ENCODE measurements at regions not wholly inside any gene's neighbourhood (a gene's known extent, or its start where the extent isn't known, plus 50 kb on each side); places are given as distances from the start of the nearest gene placed in this dataset.

DNA sequence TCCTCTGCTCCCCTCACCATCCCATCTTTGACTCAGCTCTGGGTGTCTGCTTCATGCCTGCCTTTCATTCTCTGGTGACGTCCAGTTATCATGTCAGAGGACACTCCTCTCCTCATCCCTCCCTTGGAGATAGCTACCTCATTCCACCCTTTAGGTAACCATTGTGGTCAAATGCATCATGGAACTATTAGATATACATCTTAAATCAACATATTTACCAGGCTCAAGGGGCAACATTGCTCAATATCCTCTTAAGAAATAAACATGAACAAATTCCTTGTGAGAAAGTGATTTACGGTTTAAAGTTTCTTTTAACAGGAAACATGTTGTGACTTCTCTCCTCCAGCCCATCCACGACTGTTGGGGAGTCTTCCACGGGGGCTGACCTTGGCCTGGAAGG lies 511.6 kb upstream of the IGFBP3 start:
- TF ChIP-seq, protein P1, sequence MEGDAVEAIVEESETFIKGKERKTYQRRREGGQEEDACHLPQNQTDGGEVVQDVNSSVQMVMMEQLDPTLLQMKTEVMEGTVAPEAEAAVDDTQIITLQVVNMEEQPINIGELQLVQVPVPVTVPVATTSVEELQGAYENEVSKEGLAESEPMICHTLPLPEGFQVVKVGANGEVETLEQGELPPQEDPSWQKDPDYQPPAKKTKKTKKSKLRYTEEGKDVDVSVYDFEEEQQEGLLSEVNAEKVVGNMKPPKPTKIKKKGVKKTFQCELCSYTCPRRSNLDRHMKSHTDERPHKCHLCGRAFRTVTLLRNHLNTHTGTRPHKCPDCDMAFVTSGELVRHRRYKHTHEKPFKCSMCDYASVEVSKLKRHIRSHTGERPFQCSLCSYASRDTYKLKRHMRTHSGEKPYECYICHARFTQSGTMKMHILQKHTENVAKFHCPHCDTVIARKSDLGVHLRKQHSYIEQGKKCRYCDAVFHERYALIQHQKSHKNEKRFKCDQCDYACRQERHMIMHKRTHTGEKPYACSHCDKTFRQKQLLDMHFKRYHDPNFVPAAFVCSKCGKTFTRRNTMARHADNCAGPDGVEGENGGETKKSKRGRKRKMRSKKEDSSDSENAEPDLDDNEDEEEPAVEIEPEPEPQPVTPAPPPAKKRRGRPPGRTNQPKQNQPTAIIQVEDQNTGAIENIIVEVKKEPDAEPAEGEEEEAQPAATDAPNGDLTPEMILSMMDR (IDR thresholded peaks at IDR 0.05 in 2 of 3, conservative IDR thresholded peaks at IDR 0.05 in 1 of 3; ENCODE audit: control insufficient read depth in 2 of 3, extremely low read depth in 1 of 3, insufficient read depth in 1 of 3, low read depth in 3 of 3, low read length in 3 of 3), result no peak
- TF ChIP-seq, protein P2, sequence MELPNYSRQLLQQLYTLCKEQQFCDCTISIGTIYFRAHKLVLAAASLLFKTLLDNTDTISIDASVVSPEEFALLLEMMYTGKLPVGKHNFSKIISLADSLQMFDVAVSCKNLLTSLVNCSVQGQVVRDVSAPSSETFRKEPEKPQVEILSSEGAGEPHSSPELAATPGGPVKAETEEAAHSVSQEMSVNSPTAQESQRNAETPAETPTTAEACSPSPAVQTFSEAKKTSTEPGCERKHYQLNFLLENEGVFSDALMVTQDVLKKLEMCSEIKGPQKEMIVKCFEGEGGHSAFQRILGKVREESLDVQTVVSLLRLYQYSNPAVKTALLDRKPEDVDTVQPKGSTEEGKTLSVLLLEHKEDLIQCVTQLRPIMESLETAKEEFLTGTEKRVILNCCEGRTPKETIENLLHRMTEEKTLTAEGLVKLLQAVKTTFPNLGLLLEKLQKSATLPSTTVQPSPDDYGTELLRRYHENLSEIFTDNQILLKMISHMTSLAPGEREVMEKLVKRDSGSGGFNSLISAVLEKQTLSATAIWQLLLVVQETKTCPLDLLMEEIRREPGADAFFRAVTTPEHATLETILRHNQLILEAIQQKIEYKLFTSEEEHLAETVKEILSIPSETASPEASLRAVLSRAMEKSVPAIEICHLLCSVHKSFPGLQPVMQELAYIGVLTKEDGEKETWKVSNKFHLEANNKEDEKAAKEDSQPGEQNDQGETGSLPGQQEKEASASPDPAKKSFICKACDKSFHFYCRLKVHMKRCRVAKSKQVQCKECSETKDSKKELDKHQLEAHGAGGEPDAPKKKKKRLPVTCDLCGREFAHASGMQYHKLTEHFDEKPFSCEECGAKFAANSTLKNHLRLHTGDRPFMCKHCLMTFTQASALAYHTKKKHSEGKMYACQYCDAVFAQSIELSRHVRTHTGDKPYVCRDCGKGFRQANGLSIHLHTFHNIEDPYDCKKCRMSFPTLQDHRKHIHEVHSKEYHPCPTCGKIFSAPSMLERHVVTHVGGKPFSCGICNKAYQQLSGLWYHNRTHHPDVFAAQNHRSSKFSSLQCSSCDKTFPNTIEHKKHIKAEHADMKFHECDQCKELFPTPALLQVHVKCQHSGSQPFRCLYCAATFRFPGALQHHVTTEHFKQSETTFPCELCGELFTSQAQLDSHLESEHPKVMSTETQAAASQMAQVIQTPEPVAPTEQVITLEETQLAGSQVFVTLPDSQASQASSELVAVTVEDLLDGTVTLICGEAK (IDR thresholded peaks at IDR 0.05; ENCODE audit: borderline replicate concordance), result no peak
- TF ChIP-seq FOXM1 (IDR thresholded peaks at IDR 0.05; ENCODE audit: low read depth, low read length) (no peak), SIN3A (IDR thresholded peaks at IDR 0.05; ENCODE audit: low read depth, low read length) (no peak), GABPA (IDR thresholded peaks at IDR 0.05; ENCODE audit: low read depth) (no peak), ZNF207 (IDR thresholded peaks at IDR 0.05; ENCODE audit: borderline replicate concordance) (no peak)
- TF ChIP-seq, protein P3, sequence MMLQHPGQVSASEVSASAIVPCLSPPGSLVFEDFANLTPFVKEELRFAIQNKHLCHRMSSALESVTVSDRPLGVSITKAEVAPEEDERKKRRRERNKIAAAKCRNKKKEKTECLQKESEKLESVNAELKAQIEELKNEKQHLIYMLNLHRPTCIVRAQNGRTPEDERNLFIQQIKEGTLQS (IDR thresholded peaks at IDR 0.05; ENCODE audit: borderline replicate concordance, extremely low read depth, low read depth, low read length), result no peak
